SK-N-SH (cell line): ENCODE measurements at regions not wholly inside any gene's neighbourhood (a gene's known extent, or its start where the extent isn't known, plus 50 kb on each side); places are given as distances from the start of the nearest gene placed in this dataset.

ENCODE experiments used
- CTCF ChIA-PET: fragments of 300-600, 350-600 bp; formaldehyde crosslinking; extraction: SDS; loops from one replicate; lab custom pipeline; 2021; lab: Yijun Ruan, JAX
- POLR2A ChIA-PET: fragments of 350-600 bp; sonication (Branson Sonifier 250); formaldehyde crosslinking; extraction: SDS; loops from one replicate; lab custom pipeline; 2020; ENCODE audit warnings: antibody characterized with exemption, inconsistent platforms; lab: Yijun Ruan, JAX
- DNase-seq: peaks from one replicate; pipeline ENCODE4 v3.0.0; 2012
- H2AFZ ChIP-seq: fragments of 200-600 bp; sonication (generic); 2 replicates; pipeline ENCODE4 v1.8.1; 2016; ENCODE audit warnings: antibody characterized with exemption, mild to moderate bottlenecking, low read depth
- H3F3A ChIP-seq: fragments of 200-600 bp; sonication (generic); replicated peaks from 2 replicates; pipeline ENCODE3; 2016; ENCODE audit warnings: antibody characterized with exemption, mild to moderate bottlenecking; ENCODE audit not compliant: insufficient read depth
- H3K27ac ChIP-seq, 2 experiments: fragments of 200-500 bp in 1 of 2; fragments of 200-600 bp in 1 of 2; sonication (Bioruptor generic) in 1 of 2; sonication (generic), shearing (Covaris generic) in 1 of 2; 2 replicates each; pipeline versions ENCODE4 v1.5.1 to v1.6.1; 2014 to 2016; ENCODE audit warnings: low read depth in 2 of 2, inconsistent platforms in 1 of 2, low read length in 1 of 2, mild to moderate bottlenecking in 1 of 2, mixed read lengths in 1 of 2
- H3K27me3 ChIP-seq: fragments of 200-600 bp; sonication (generic), shearing (Covaris generic); 2 replicates; pipeline ENCODE4 v1.6.1; 2016; ENCODE audit warnings: mixed run types; ENCODE audit not compliant: insufficient read depth
- H3K36me3 ChIP-seq, 2 experiments: fragments of 200-500 bp in 1 of 2; fragments of 200-600 bp in 1 of 2; sonication (Bioruptor generic) in 1 of 2; sonication (generic) in 1 of 2; replicated peaks in 1 of 2; 2 replicates each; pipeline versions ENCODE3 to v1.5.1; 2014 to 2016; ENCODE audit warnings: low read length in 1 of 2, mild to moderate bottlenecking in 1 of 2; ENCODE audit not compliant: insufficient read depth in 2 of 2, control insufficient read depth in 1 of 2
- H3K4me1 ChIP-seq, 2 experiments: fragments of 200-500 bp in 1 of 2; fragments of 200-600 bp in 1 of 2; sonication (Bioruptor generic) in 1 of 2; sonication (generic), shearing (Covaris generic) in 1 of 2; 2 replicates each; pipeline versions ENCODE4 v1.5.1 to v1.6.1; 2014 to 2016; ENCODE audit warnings: low read depth in 1 of 2, low read length in 1 of 2, mixed run types in 1 of 2; ENCODE audit not compliant: insufficient read depth in 2 of 2, control insufficient read depth in 1 of 2
- H3K4me2 ChIP-seq: fragments of 200-600 bp; sonication (generic), shearing (Covaris generic); 2 replicates; pipeline ENCODE4 v1.6.1; 2017; ENCODE audit warnings: mixed run types
- H3K4me3 ChIP-seq, 2 experiments: fragments of 200-500 bp in 1 of 2; fragments of 200-600 bp in 1 of 2; sonication (Bioruptor generic) in 1 of 2; sonication (generic), shearing (Covaris generic) in 1 of 2; 2 replicates each; pipeline versions ENCODE4 v1.5.1 to v1.8.1; 2014 to 2016; ENCODE audit warnings: low read depth in 2 of 2, inconsistent platforms in 1 of 2, low read length in 1 of 2, mild to moderate bottlenecking in 1 of 2, mixed read lengths in 1 of 2, moderate library complexity in 1 of 2
- H3K79me2 ChIP-seq: fragments of 200-600 bp; sonication (generic); 2 replicates; pipeline ENCODE4 v1.8.1; 2017; ENCODE audit warnings: mild to moderate bottlenecking; ENCODE audit not compliant: insufficient read depth
- H3K9ac ChIP-seq: fragments of 200-600 bp; sonication (generic); 2 replicates; pipeline ENCODE4 v1.6.1; 2017; ENCODE audit warnings: mixed run types
- H3K9me2 ChIP-seq: fragments of 200-600 bp; sonication (generic); 2 replicates; pipeline ENCODE4 v1.6.1; 2017; ENCODE audit warnings: mixed run types
- H3K9me3 ChIP-seq: fragments of 200-600 bp; sonication (generic); 2 replicates; pipeline ENCODE4 v1.6.1; 2017; ENCODE audit warnings: mixed run types, mild to moderate bottlenecking, moderate library complexity
- H4K20me1 ChIP-seq: fragments of 200-600 bp; sonication (generic); 2 replicates; pipeline ENCODE4 v1.6.1; 2017; ENCODE audit warnings: mild to moderate bottlenecking, mixed run types; ENCODE audit not compliant: insufficient read depth
- CHD2 ChIP-seq: fragments of 150-350 bp; IDR thresholded peaks from 2 replicates; pipeline ENCODE4 v1.6.1; 2018; ENCODE audit warnings: low read length; ENCODE audit not compliant: partially characterized antibody
- ELF1 ChIP-seq: IDR thresholded peaks from 2 replicates; pipeline ENCODE4 v1.4.0; 2012
- EP300 ChIP-seq, 2 experiments: IDR thresholded peaks; 2 replicates each; pipeline versions ENCODE4 v1.4.0 to v1.6.1; 2012; ENCODE audit warnings: borderline replicate concordance in 1 of 2, low read depth in 1 of 2, low read length in 1 of 2
- EZH2phosphoT487 ChIP-seq: fragments of 200-600 bp; sonication (generic); IDR thresholded peaks from 2 replicates; pipeline ENCODE4 v1.6.1; 2017; ENCODE audit warnings: low read depth, mixed run types, mild to moderate bottlenecking, antibody characterized with exemption, moderate library complexity, borderline replicate concordance
- FOSL2 ChIP-seq: IDR thresholded peaks from 2 replicates; pipeline ENCODE4 v1.4.0; 2012; ENCODE audit warnings: low read depth, mild to moderate bottlenecking, moderate library complexity, borderline replicate concordance
- GABPA ChIP-seq: IDR thresholded peaks from 2 replicates; pipeline ENCODE4 v1.4.0; 2012; ENCODE audit warnings: low read depth, mild to moderate bottlenecking
- GATA2 ChIP-seq: sonication (generic); formaldehyde crosslinking; IDR thresholded peaks from 2 replicates; pipeline ENCODE4 v1.5.0; 2020; ENCODE audit warnings: mild to moderate bottlenecking, missing genetic modification reagents
- JUND ChIP-seq: IDR thresholded peaks from 2 replicates; pipeline ENCODE4 v1.4.0; 2012
- MEF2A ChIP-seq: IDR thresholded peaks from 2 replicates; pipeline ENCODE4 v1.4.0; 2012; ENCODE audit warnings: low read depth, borderline replicate concordance
- MXI1 ChIP-seq: IDR thresholded peaks from 2 replicates; pipeline ENCODE4 v1.6.1; 2012; ENCODE audit warnings: mild to moderate bottlenecking, low read depth, low read length, improper control_type of control experiment
- NFIC ChIP-seq: IDR thresholded peaks from 2 replicates; pipeline ENCODE4 v1.4.0; 2012; ENCODE audit warnings: borderline replicate concordance
- NRF1 ChIP-seq: IDR thresholded peaks from 2 replicates; pipeline ENCODE4 v1.6.1; 2012; ENCODE audit warnings: low read depth, mild to moderate bottlenecking, low read length
- PBX3 ChIP-seq: IDR thresholded peaks from 2 replicates; pipeline ENCODE4; 2012
- POLR2AphosphoS5 ChIP-seq: IDR thresholded peaks from 2 replicates; pipeline ENCODE4 v1.6.1; 2012; ENCODE audit warnings: low read depth, low read length
- RAD21 ChIP-seq: IDR thresholded peaks from 2 replicates; pipeline ENCODE4 v1.6.1; 2012; ENCODE audit warnings: mild to moderate bottlenecking, low read length
- RCOR1 ChIP-seq: fragments of 150-350 bp; IDR thresholded peaks from 2 replicates; pipeline ENCODE4 v1.6.1; 2017; ENCODE audit warnings: antibody characterized with exemption, low read length
- RXRA ChIP-seq: IDR thresholded peaks from 2 replicates; pipeline ENCODE4 v1.4.0; 2012; ENCODE audit warnings: low read depth, mild to moderate bottlenecking, borderline replicate concordance
- SIN3A ChIP-seq: IDR thresholded peaks from 2 replicates; pipeline ENCODE4 v1.6.1; 2012; ENCODE audit warnings: low read depth, mild to moderate bottlenecking, low read length, moderate library complexity, borderline replicate concordance
- SMC3 ChIP-seq: IDR thresholded peaks from 2 replicates; pipeline ENCODE4 v1.6.1; 2012; ENCODE audit warnings: low read depth, low read length, improper control_type of control experiment
- TAF1 ChIP-seq: IDR thresholded peaks from 2 replicates; pipeline ENCODE4 v1.6.1; 2012; ENCODE audit warnings: low read depth, mild to moderate bottlenecking, low read length, moderate library complexity, borderline replicate concordance
- TCF12 ChIP-seq: IDR thresholded peaks from 2 replicates; pipeline ENCODE4 v1.4.0; 2012
- TEAD4 ChIP-seq: IDR thresholded peaks from 2 replicates; pipeline ENCODE4 v1.4.0; 2012; ENCODE audit warnings: mild to moderate bottlenecking, borderline replicate concordance; ENCODE audit not compliant: insufficient read depth
- USF2 ChIP-seq: fragments of 150-350 bp; IDR thresholded peaks from 2 replicates; pipeline ENCODE4 v1.6.1; 2017; ENCODE audit warnings: antibody characterized with exemption, low read length, low read depth, borderline replicate concordance
- YY1 ChIP-seq: IDR thresholded peaks from 2 replicates; pipeline ENCODE4 v1.4.0; 2012; ENCODE audit warnings: low read depth, mild to moderate bottlenecking
- WGBS: methylation state at CpG from one replicate; pipeline ENCODE4 v1.1.6; 2017; ENCODE audit warnings: low lambda C conversion rate; 5-methylcytosine and 5-hydroxymethylcytosine counted together
- TF ChIP-seq, protein P1 (sequence below): fragments of 150-350 bp; IDR thresholded peaks from 2 replicates; pipeline ENCODE4 v1.6.1; 2016; ENCODE audit warnings: mild to moderate bottlenecking, low read depth, low read length
- TF ChIP-seq, protein P2 (sequence below): fragments of 200-600 bp; sonication (generic); IDR thresholded peaks from 2 replicates; pipeline ENCODE4 v1.6.1; 2017; ENCODE audit warnings: antibody characterized with exemption, mild to moderate bottlenecking, moderate library complexity
- TF ChIP-seq, protein P3 (sequence below): IDR thresholded peaks from 2 replicates; pipeline ENCODE4 v1.4.0; 2012; ENCODE audit warnings: low read depth, borderline replicate concordance

DNA sequence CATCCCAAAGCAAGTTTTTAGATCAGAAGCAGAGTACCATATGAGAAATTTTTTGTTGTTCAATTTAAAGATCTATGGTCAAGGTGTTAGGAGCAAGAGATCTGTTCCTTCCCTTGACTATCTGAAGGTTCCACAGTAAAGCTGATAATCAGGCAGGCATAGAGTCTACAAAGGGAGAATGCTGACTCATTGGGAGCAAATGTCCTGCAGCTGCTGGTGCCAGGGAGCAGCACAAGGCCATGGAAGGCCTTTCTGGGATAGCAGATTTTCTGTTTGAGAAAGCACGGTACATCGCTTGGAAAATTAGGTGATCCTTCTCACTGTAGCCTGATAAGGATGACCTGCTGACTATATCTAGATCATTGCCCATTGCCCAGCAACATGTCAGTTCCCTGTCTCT is 210.1 kb upstream of the C1orf87 start (continued):
- TF ChIP-seq TAF1: no peak

DNA sequence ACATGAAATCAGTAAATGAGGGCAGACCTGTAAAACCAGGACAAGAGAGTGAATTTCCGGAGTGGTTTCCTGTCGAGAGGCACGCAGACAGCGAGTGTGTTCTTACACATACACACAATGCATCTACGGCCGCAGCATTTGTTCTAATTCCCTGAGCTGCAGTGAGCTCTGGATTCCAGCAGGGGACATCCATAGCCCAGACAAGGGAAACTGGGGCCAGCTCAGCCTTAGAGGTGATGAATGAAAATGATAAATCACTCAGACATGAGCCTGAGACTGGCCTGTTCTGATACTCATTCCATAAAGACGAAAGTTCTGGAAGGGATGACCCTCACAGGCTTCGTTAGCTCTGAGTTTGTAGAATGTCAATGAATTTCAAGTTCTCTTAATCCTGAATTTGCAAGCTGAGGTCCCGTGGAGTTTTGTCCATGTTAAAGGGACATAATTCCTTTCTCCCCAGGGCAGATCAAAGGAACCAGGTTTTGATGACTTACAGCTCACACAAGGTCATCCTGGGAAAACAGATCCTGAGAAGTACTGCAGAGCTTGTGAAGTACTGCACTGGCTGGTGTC is 207.9 kb upstream of the C1orf87 start:
- Histone ChIP-seq H3F3A (peaks cover 17% of the 10 kb centered on the region), H3K27me3 (no peaks in the 10 kb centered on the region), H3K9me3 (no peaks in the 10 kb centered on the region), H3K4me1 (peaks cover 20 to 21% of the 10 kb centered on the region in 2 experiments), H2AFZ (peak overlapping the region; percentile 69), H3K9ac (peak overlapping the region; percentile 10; the same call in 1 of the 2 replicates), H3K27ac (peak overlapping the region; percentile 61 to 98; a peak in 3 of 4 replicates), H4K20me1 (no peaks in the 10 kb centered on the region), H3K36me3 (no peaks in the 10 kb centered on the region), H3K4me3 (peak overlapping the region in 1 of 2 experiments; percentile 24; a peak in 1 of 4 replicates), H3K9me2 (0 out of 2 replicates have a peak, but pooled peaks cover 3% of the 10 kb centered on the region), H3K4me2 (peak overlapping the region; percentile 57), H3K79me2 (no peaks in the 10 kb centered on the region)
- ChIA-PET CTCF (interaction anchor here (0.5 to 3.1 kb wide), 69 partner anchors 8 to 1570 kb away, joined by 3 to 35 read pairs (median 4); no protein-coding TSS in a partner anchor), POLR2A (interaction anchor here (1.0 to 2.2 kb wide), 8 partner anchors 15 to 769 kb away, joined by 3 to 14 read pairs (median 4); no protein-coding TSS in a partner anchor)
- WGBS: 9% methylated on average over 9 of the region's 9 CpGs
- DNase-seq: peak; percentile 79
- TF ChIP-seq GABPA (no peak), MXI1 (no peak; the same call in 1 of the 2 replicates), EP300 (IDR thresholded peaks at IDR 0.05; ENCODE audit: borderline replicate concordance in 1 of 2, low read depth in 1 of 2, low read length in 1 of 2) (peak; percentile 17 to 64; a peak in 3 of 4 replicates), PBX3 (peak; percentile 96), TEAD4 (no peak), TCF12 (peak; percentile 51; the same call in 1 of the 2 replicates), JUND (peak; percentile 19), ELF1 (no peak), SMC3 (peak; percentile 92), POLR2AphosphoS5 (no peak), RXRA (no peak), CHD2 (peak; percentile 24), NRF1 (no peak), EZH2phosphoT487 (no peak), NFIC (no peak), MEF2A (no peak), TAF1 (no peak), RCOR1 (peak; percentile 34), SIN3A (no peak), GATA2 (no peak), USF2 (no peak), RAD21 (peak; percentile 98), YY1 (no peak), FOSL2 (no peak)
- TF ChIP-seq, protein P1, sequence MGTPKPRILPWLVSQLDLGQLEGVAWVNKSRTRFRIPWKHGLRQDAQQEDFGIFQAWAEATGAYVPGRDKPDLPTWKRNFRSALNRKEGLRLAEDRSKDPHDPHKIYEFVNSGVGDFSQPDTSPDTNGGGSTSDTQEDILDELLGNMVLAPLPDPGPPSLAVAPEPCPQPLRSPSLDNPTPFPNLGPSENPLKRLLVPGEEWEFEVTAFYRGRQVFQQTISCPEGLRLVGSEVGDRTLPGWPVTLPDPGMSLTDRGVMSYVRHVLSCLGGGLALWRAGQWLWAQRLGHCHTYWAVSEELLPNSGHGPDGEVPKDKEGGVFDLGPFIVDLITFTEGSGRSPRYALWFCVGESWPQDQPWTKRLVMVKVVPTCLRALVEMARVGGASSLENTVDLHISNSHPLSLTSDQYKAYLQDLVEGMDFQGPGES: no peak
- TF ChIP-seq, protein P2, sequence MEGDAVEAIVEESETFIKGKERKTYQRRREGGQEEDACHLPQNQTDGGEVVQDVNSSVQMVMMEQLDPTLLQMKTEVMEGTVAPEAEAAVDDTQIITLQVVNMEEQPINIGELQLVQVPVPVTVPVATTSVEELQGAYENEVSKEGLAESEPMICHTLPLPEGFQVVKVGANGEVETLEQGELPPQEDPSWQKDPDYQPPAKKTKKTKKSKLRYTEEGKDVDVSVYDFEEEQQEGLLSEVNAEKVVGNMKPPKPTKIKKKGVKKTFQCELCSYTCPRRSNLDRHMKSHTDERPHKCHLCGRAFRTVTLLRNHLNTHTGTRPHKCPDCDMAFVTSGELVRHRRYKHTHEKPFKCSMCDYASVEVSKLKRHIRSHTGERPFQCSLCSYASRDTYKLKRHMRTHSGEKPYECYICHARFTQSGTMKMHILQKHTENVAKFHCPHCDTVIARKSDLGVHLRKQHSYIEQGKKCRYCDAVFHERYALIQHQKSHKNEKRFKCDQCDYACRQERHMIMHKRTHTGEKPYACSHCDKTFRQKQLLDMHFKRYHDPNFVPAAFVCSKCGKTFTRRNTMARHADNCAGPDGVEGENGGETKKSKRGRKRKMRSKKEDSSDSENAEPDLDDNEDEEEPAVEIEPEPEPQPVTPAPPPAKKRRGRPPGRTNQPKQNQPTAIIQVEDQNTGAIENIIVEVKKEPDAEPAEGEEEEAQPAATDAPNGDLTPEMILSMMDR: peak; percentile 92
- TF ChIP-seq, protein P3, sequence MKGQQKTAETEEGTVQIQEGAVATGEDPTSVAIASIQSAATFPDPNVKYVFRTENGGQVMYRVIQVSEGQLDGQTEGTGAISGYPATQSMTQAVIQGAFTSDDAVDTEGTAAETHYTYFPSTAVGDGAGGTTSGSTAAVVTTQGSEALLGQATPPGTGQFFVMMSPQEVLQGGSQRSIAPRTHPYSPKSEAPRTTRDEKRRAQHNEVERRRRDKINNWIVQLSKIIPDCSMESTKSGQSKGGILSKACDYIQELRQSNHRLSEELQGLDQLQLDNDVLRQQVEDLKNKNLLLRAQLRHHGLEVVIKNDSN: no peak
